ENCODE measurements at regions not wholly inside any gene's neighbourhood (a gene's known extent, or its start where the extent isn't known, plus 50 kb on each side); places are given as distances from the start of the nearest gene placed in this dataset.
"Not testable (repeated sequence)": the region's sequence is repeated elsewhere in the genome, so short reads cannot be mapped to it uniquely, and the experiment has no call there.

DNA sequence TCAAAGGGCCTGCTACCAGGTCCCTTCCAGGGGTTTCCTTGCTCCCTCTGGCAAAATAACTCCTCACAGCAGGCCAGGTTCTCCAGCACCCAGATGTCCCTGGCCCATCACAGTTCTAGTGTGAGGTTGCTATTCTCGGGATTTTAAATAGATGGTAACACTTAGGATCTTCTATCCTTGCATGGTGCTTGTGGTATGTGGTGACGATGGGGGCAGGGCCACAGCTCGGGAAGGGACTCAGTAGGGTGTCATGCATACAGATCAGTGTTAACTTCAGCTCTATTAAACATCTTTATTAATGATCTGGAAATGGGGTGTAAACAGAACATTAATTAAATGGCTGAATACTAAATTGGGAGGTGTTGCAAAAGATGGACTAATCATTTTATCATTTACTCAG is 323.8 kb downstream of the QKI start:
- DNase-seq (ENCODE audit: low read depth) = no peak
- Histone ChIP-seq H3K36me3 (ENCODE audit: control insufficient read depth, insufficient read depth, low read length) (no peaks in the 10 kb centered on the region), H3K27me3 (ENCODE audit: control insufficient read depth, insufficient read depth, low read length) (no peaks in the 10 kb centered on the region), H3K4me3 (ENCODE audit: low read depth, low read length) (no peak overlapping the region)
- TF ChIP-seq, protein P1, sequence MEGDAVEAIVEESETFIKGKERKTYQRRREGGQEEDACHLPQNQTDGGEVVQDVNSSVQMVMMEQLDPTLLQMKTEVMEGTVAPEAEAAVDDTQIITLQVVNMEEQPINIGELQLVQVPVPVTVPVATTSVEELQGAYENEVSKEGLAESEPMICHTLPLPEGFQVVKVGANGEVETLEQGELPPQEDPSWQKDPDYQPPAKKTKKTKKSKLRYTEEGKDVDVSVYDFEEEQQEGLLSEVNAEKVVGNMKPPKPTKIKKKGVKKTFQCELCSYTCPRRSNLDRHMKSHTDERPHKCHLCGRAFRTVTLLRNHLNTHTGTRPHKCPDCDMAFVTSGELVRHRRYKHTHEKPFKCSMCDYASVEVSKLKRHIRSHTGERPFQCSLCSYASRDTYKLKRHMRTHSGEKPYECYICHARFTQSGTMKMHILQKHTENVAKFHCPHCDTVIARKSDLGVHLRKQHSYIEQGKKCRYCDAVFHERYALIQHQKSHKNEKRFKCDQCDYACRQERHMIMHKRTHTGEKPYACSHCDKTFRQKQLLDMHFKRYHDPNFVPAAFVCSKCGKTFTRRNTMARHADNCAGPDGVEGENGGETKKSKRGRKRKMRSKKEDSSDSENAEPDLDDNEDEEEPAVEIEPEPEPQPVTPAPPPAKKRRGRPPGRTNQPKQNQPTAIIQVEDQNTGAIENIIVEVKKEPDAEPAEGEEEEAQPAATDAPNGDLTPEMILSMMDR (IDR thresholded peaks at IDR 0.05; ENCODE audit: insufficient read depth, low read length, poor library complexity, severe bottlenecking) = no peak

DNA sequence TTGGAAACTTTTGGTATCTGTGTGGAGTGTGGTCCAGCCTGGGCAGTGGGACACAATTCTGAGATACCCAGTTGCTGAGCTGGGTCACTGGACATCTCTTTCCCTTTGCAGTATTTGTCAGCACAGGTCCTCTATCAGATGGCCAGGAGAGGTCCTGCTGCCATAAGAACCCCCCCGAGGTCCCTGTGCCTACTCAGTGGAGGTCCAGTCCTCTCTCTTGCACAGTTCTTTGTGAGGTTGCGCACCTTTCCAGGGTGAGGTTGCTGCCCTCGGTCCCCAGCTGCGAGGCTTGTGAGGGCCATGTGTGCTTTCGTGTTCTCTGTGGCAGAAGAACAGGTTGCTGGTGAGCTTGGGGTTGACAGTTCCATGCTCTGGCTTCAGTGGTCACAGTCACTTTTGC is 320.6 kb downstream of the QKI start:
- TF ChIP-seq, protein P1 (IDR thresholded peaks at IDR 0.05; ENCODE audit: insufficient read depth, low read length, poor library complexity, severe bottlenecking) = no peak
- H3K36me3 ChIP-seq (ENCODE audit: control insufficient read depth, insufficient read depth, low read length) = no peaks in the 10 kb centered on the region
- H3K27me3 ChIP-seq (ENCODE audit: control insufficient read depth, insufficient read depth, low read length) = no peaks in the 10 kb centered on the region
- DNase-seq (ENCODE audit: low read depth) = no peak
- no peak overlapping the region for H3K4me3 ChIP-seq (ENCODE audit: low read depth, low read length)

DNA sequence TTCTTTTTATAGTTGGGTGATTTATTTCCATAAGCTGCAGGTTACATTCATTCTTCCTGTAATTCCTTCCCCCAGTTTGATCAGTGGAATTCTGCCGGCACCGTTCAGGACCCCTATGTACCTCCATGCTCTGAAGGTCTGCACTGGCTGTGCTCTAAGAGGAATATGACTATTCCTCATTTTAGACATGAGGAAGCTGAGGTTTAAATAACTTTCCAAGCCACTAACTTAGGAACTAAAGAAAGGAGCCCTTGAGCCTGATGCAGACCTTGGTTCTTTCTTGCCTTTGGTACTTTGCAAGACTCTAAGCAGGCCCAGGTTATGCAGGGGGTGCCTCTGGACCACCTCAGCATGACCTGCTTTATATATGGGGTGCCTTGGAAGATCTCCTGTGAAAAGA is 318.5 kb downstream of the QKI start:
- no peaks in the 10 kb centered on the region for H3K27me3 ChIP-seq (ENCODE audit: control insufficient read depth, insufficient read depth, low read length)
- TF ChIP-seq, protein P1 (IDR thresholded peaks at IDR 0.05; ENCODE audit: insufficient read depth, low read length, poor library complexity, severe bottlenecking) = no peak
- no peak for DNase-seq (ENCODE audit: low read depth)

DNA sequence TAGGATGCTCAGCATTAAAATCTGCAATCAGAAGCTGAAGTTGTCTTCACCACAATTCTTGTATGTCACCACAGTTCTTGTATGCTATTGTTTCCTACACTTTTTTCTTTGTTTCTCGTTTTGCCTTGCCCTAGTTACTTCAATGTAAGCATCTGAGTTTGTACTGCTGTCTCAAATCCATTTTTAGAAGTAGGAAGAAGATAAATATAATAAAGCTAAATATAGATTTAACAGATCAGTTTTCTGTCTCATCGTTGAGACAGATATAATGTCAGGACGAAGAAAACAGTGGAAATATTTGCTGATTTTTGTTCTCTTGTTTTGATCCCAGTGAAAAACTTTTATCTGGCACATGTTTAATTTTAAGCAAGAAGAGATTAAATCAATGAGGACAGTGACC is 318.0 kb downstream of the QKI start:
- TF ChIP-seq, protein P1 (IDR thresholded peaks at IDR 0.05; ENCODE audit: insufficient read depth, low read length, poor library complexity, severe bottlenecking) = no peak
- no peak overlapping the region for H3K4me3 ChIP-seq (ENCODE audit: low read depth, low read length)
- H3K36me3 ChIP-seq (ENCODE audit: control insufficient read depth, insufficient read depth, low read length) = no peaks in the 10 kb centered on the region
- no peak for DNase-seq (ENCODE audit: low read depth)
- no peaks in the 10 kb centered on the region for H3K27me3 ChIP-seq (ENCODE audit: control insufficient read depth, insufficient read depth, low read length)

More for the DNA sequence above, 318.5 kb downstream of the QKI start:
- no peak overlapping the region for H3K4me3 ChIP-seq (ENCODE audit: low read depth, low read length)
- H3K36me3 ChIP-seq (ENCODE audit: control insufficient read depth, insufficient read depth, low read length) = no peaks in the 10 kb centered on the region

DNA sequence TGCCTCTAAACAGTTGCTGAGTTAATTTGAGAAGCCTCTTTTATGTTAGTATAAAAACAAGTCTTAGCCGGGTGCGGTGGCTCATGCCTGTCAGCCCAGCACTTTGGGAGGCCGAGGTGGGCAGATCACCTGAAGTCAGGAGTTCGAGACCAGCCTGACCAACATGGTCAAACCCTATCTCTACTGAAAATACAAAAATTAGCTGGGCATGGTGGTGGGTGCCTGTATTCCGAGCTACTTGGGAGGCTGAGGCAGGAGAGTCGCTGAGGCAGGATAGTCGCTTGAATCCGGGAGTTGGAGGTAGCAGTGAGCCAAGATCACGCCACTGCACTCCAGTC is 317.5 kb downstream of the QKI start:
- H3K27me3 ChIP-seq (ENCODE audit: control insufficient read depth, insufficient read depth, low read length); H3K36me3 ChIP-seq (ENCODE audit: control insufficient read depth, insufficient read depth, low read length); DNase-seq (ENCODE audit: low read depth); H3K4me3 ChIP-seq (ENCODE audit: low read depth, low read length): not testable (repeated sequence)

DNA sequence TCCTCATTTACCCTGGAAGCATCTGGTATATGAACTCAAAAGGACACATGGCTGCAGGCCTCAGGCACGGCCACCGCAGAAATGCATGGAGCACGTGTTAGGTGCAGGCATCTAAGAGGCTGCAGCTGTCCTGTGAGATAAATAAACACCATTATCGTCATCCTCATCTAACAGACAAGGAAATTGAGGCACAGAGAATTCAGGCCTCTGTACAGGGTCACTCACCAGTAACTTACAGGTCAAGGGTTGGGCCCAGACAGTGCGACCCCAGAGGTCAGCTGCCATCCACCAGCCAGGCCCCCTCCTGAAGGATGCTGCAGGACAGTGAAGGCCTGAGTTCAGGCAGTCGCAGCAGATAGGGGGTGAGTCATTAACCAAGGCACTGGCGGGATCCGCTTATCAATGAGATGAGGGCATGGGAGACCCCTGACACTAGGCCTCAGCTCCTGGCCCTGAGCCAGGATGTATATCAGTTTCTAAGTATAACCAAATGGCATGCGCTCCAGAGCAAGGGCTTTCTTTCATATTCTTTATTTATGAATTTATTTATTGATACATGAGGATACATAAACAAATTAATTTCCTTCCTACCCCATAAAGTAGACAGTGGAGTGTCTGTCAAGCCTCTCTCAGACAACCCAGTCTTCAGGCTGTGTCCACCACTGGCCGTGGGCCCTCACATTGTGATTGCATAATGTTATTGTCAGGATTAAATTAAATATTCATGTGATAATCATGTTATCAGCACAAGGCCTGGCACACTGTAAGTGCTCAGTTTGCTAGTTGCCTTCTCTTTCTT is 316.9 kb downstream of the QKI start:
- H3K4me3 ChIP-seq (ENCODE audit: low read depth, low read length) = no peak overlapping the region
- TF ChIP-seq, protein P1 (IDR thresholded peaks at IDR 0.05; ENCODE audit: insufficient read depth, low read length, poor library complexity, severe bottlenecking) = no peak
- no peaks in the 10 kb centered on the region for H3K27me3 ChIP-seq (ENCODE audit: control insufficient read depth, insufficient read depth, low read length)
- no peaks in the 10 kb centered on the region for H3K36me3 ChIP-seq (ENCODE audit: control insufficient read depth, insufficient read depth, low read length)
- no peak for DNase-seq (ENCODE audit: low read depth)
